A549 (cell line): ENCODE measurements at regions not wholly inside any gene's neighbourhood (a gene's known extent, or its start where the extent isn't known, plus 50 kb on each side); places are given as distances from the start of the nearest gene placed in this dataset.

ENCODE experiments used
- ATAC-seq, 2 experiments: fragments of 200-7000 bp in 1 of 2; fragments of >200 bp in 1 of 2; cut with Nextera tagmentation in 1 of 2; cut with Tn5 transposase in 1 of 2; 3 replicates each; pipeline versions ENCODE4 v1.8.0 to v1.9.1; 2018 to 2020; ENCODE audit warnings: mild to moderate bottlenecking in 1 of 2, moderate library complexity in 1 of 2
- CTCF ChIA-PET: fragments of 300-600 bp; sonication (Branson Sonifier 250); formaldehyde crosslinking; extraction: SDS; loops from one replicate; lab custom pipeline; 2021; ENCODE audit warnings: antibody characterized with exemption, inconsistent platforms; lab: Yijun Ruan, JAX
- POLR2A ChIA-PET: fragments of 350-600 bp; formaldehyde crosslinking; extraction: SDS; loops from one replicate; lab custom pipeline; 2021; ENCODE audit warnings: antibody characterized with exemption, inconsistent platforms; lab: Yijun Ruan, JAX
- DNase-seq, 2 experiments: peaks; one replicate each; pipeline versions ENCODE4 v3.0.0 to v3.0.0-alpha.2; 2011 to 2016; ENCODE audit warnings: low read depth in 1 of 2, low spot score in 1 of 2
- FAIRE-seq: peaks from 2 replicates; lab custom pipeline; 2011; peaks lifted over from hg19 to GRCh38; lab: Jason Lieb, UNC
- H3K27ac ChIP-seq, 2 experiments: fragments of >200 bp; sonication (Bioruptor Twin); formaldehyde crosslinking; 3 replicates each; pipeline ENCODE4 v1.5.1; 2016 to 2017
- H3K4me1 ChIP-seq: fragments of >200 bp; sonication (Bioruptor Twin); formaldehyde crosslinking; 3 replicates; pipeline ENCODE4 v1.6.1; 2016
- H3K4me2 ChIP-seq: fragments of >200 bp; sonication (Bioruptor Twin); formaldehyde crosslinking; 3 replicates; pipeline ENCODE4 v1.6.1; 2016
- H3K4me3 ChIP-seq: fragments of >200 bp; sonication (Bioruptor Twin); formaldehyde crosslinking; 3 replicates; pipeline ENCODE4 v1.5.1; 2016
- H3K9me3 ChIP-seq: fragments of >200 bp; sonication (Bioruptor Twin); formaldehyde crosslinking; 3 replicates; pipeline ENCODE4 v1.6.1; 2016
- BHLHE40 ChIP-seq: IDR thresholded peaks from 2 replicates; pipeline ENCODE4 v1.6.1; 2012; ENCODE audit warnings: low read depth, low read length, inconsistent platforms
- CBX2 ChIP-seq: fragments of 200-600 bp; sonication (generic); IDR thresholded peaks from 2 replicates; pipeline ENCODE4 v1.6.1; 2016; ENCODE audit warnings: low read depth, mild to moderate bottlenecking, borderline replicate concordance
- E2F6 ChIP-seq: IDR thresholded peaks from 2 replicates; pipeline ENCODE4 v1.6.1; 2012; ENCODE audit warnings: low read depth, borderline replicate concordance
- ELK1 ChIP-seq: fragments of 150-350 bp; IDR thresholded peaks from 2 replicates; pipeline ENCODE4 v1.6.1; 2014; ENCODE audit warnings: low read depth, mild to moderate bottlenecking, low read length
- ESRRA ChIP-seq: fragments of 150-350 bp; IDR thresholded peaks from 2 replicates; pipeline ENCODE4 v1.6.1; 2014; ENCODE audit warnings: mild to moderate bottlenecking, low read length, borderline replicate concordance
- HMGXB4 ChIP-seq: fragments of 250-450 bp; sonication (Bioruptor Pico); IDR thresholded peaks from 2 replicates; pipeline ENCODE4 v1.5.0; 2021; ENCODE audit warnings: mild to moderate bottlenecking, moderate library complexity, borderline replicate concordance
- HOXA7 ChIP-seq: fragments of 250-450 bp; sonication (Bioruptor Pico); IDR thresholded peaks from 2 replicates; pipeline ENCODE4 v1.5.0; 2020; ENCODE audit warnings: mild to moderate bottlenecking, moderate library complexity
- JUN ChIP-seq, 2 experiments: fragments of >200 bp; sonication (Bioruptor Twin); formaldehyde crosslinking; IDR thresholded peaks; 2 replicates in 1 of 2; 3 replicates in 1 of 2; pipeline ENCODE4 v1.6.1; 2016 to 2017
- JUNB ChIP-seq: fragments of >200 bp; sonication (Bioruptor Twin); formaldehyde crosslinking; IDR thresholded peaks from 2 replicates; pipeline ENCODE4 v1.6.1; 2016
- MAX ChIP-seq: IDR thresholded peaks from 2 replicates; pipeline ENCODE4 v1.6.1; 2012
- MYC ChIP-seq: IDR thresholded peaks from 2 replicates; pipeline ENCODE4 v1.6.1; 2012; ENCODE audit warnings: mild to moderate bottlenecking, inconsistent platforms, low read length, improper control_type of control experiment, borderline replicate concordance
- NFE2L2 ChIP-seq: fragments of 150-350 bp; conservative IDR thresholded peaks from 2 replicates; pipeline ENCODE4 v1.6.1; 2014; ENCODE audit warnings: low read length
- NR3C1 ChIP-seq: fragments of >200 bp; sonication (Bioruptor Twin); formaldehyde crosslinking; IDR thresholded peaks from 3 replicates; pipeline ENCODE4 v1.6.1; 2017
- PBX3 ChIP-seq: IDR thresholded peaks from 2 replicates; pipeline ENCODE4 v1.6.1; 2012
- PHF8 ChIP-seq: fragments of 200-600 bp; sonication (generic); IDR thresholded peaks from 2 replicates; pipeline ENCODE4 v1.6.1; 2016; ENCODE audit warnings: low read depth, mild to moderate bottlenecking, antibody characterized with exemption, moderate library complexity, borderline replicate concordance
- POLR2AphosphoS2 ChIP-seq: conservative IDR thresholded peaks from 2 replicates; pipeline ENCODE4 v1.6.1; 2012; ENCODE audit warnings: low read length, improper control_type of control experiment, inconsistent platforms
- RCOR1 ChIP-seq: fragments of 150-350 bp; IDR thresholded peaks from 2 replicates; pipeline ENCODE4 v1.6.1; 2014; ENCODE audit warnings: antibody characterized with exemption, low read length, low read depth
- REST ChIP-seq: fragments of 200-600 bp; sonication (generic); IDR thresholded peaks from 2 replicates; pipeline ENCODE4 v1.6.1; 2016; ENCODE audit warnings: antibody characterized with exemption, mild to moderate bottlenecking, moderate library complexity
- RFX5 ChIP-seq: fragments of 450-650 bp; IDR thresholded peaks from 2 replicates; pipeline ENCODE4 v1.7.1; 2014; ENCODE audit warnings: antibody characterized with exemption, mild to moderate bottlenecking, moderate library complexity
- SMC3 ChIP-seq: fragments of >200 bp; sonication (Bioruptor Twin); formaldehyde crosslinking; IDR thresholded peaks from 3 replicates; pipeline ENCODE4 v1.6.1; 2018; ENCODE audit warnings: inconsistent platforms
- SREBF2 ChIP-seq: fragments of 450-650 bp; IDR thresholded peaks from 2 replicates; pipeline ENCODE4 v1.6.1; 2014; ENCODE audit warnings: mild to moderate bottlenecking, moderate library complexity
- USF2 ChIP-seq: fragments of 450-650 bp; IDR thresholded peaks from 2 replicates; pipeline ENCODE4 v1.6.1; 2014; ENCODE audit warnings: antibody characterized with exemption
- ZC3H11A ChIP-seq: fragments of 450-650 bp; IDR thresholded peaks from 2 replicates; pipeline ENCODE4 v1.6.1; 2014; ENCODE audit warnings: antibody characterized with exemption, mild to moderate bottlenecking
- ZFP36 ChIP-seq: fragments of 450-650 bp; IDR thresholded peaks from 2 replicates; pipeline ENCODE4 v1.6.1; 2014; ENCODE audit warnings: borderline replicate concordance; ENCODE audit not compliant: partially characterized antibody
- ZNF302 ChIP-seq: fragments of 250-450 bp; sonication (Bioruptor Pico); IDR thresholded peaks from 2 replicates; pipeline ENCODE4 v1.9.0; 2021; ENCODE audit warnings: inconsistent platforms, mild to moderate bottlenecking, moderate library complexity
- WGBS: methylation state at CpG from one replicate; pipeline ENCODE4 v1.1.6; 2017; ENCODE audit errors: missing lambda C conversion rate; 5-methylcytosine and 5-hydroxymethylcytosine counted together

GRCh38 chr2:107068069-107068916 is 182.3 kb upstream of the ST6GAL2 start:
- H3K4me1 ChIP-seq = 0 out of 3 replicates have a peak, but pooled peaks cover 5% of the 10 kb centered on the region
- ChIA-PET POLR2A (no interaction called here), CTCF (no interaction called here)
- no peak overlapping the region for H3K4me2 ChIP-seq
- TF ChIP-seq POLR2AphosphoS2 (no peak), NR3C1 (no peak), ESRRA (no peak), NFE2L2 (no peak), RFX5 (no peak), JUNB (no peak), PHF8 (no peak), RCOR1 (no peak), BHLHE40 (no peak), E2F6 (no peak), USF2 (no peak), CBX2 (no peak), SREBF2 (no peak), ZC3H11A (no peak), HOXA7 (CRISPR knock-in tag) (no peak), ZNF302 (CRISPR knock-in tag) (no peak), HMGXB4 (CRISPR knock-in tag) (no peak), ZFP36 (no peak)
- H3K27ac ChIP-seq = no peak overlapping the region
- H3K4me3 ChIP-seq = no peak overlapping the region
- WGBS = 85% methylated on average over 11 of the region's 11 CpGs
- ATAC-seq (no peak), FAIRE-seq (no peak), DNase-seq (no peak)
- no peaks in the 10 kb centered on the region for H3K9me3 ChIP-seq

- H3K4me3 ChIP-seq = no peak overlapping the region
- FAIRE-seq (no peak), ATAC-seq (no peak), DNase-seq (no peak)
- no peaks in the 10 kb centered on the region for H3K9me3 ChIP-seq
- H3K4me2 ChIP-seq = no peak overlapping the region
- POLR2A ChIA-PET = no interaction called here
- 73% methylated on average over 2 of the region's 2 CpGs for WGBS
- 0 out of 3 replicates have a peak, but pooled peaks cover 5% of the 10 kb centered on the region for H3K4me1 ChIP-seq
- CTCF ChIA-PET = no interaction called here
- H3K27ac ChIP-seq = no peak overlapping the region
- TF ChIP-seq HMGXB4 (CRISPR knock-in tag) = no peak
- no peak for TF ChIP-seq JUN (IDR thresholded peaks at IDR 0.05)
- TF ChIP-seq REST = no peak
- TF ChIP-seq JUNB = no peak
- TF ChIP-seq ESRRA = no peak
- no peak for TF ChIP-seq MYC
- no peak for TF ChIP-seq SMC3
- no peak for TF ChIP-seq MAX
- no peak for TF ChIP-seq ELK1
- TF ChIP-seq ZC3H11A = no peak
- TF ChIP-seq PBX3 = no peak
- no peak for TF ChIP-seq POLR2AphosphoS2
Observed at GRCh38 chr2:107069890-107070289, 183.9 kb upstream of the ST6GAL2 start.
